SK-N-SH (cell line): ENCODE measurements at regions not wholly inside any gene's neighbourhood (a gene's known extent, or its start where the extent isn't known, plus 50 kb on each side); places are given as distances from the start of the nearest gene placed in this dataset.

Experiments
- CTCF ChIA-PET: fragments of 300-600, 350-600 bp; formaldehyde crosslinking; extraction: SDS; loops from one replicate; lab custom pipeline; 2021; lab: Yijun Ruan, JAX
- POLR2A ChIA-PET: fragments of 350-600 bp; sonication (Branson Sonifier 250); formaldehyde crosslinking; extraction: SDS; loops from one replicate; lab custom pipeline; 2020; ENCODE audit warnings: antibody characterized with exemption, inconsistent platforms; lab: Yijun Ruan, JAX
- DNase-seq: peaks from one replicate; pipeline ENCODE4 v3.0.0; 2012
- H2AFZ ChIP-seq: fragments of 200-600 bp; sonication (generic); 2 replicates; pipeline ENCODE4 v1.8.1; 2016; ENCODE audit warnings: antibody characterized with exemption, mild to moderate bottlenecking, low read depth
- H3F3A ChIP-seq: fragments of 200-600 bp; sonication (generic); replicated peaks from 2 replicates; pipeline ENCODE3; 2016; ENCODE audit warnings: antibody characterized with exemption, mild to moderate bottlenecking; ENCODE audit not compliant: insufficient read depth
- H3K27ac ChIP-seq, 2 experiments: fragments of 200-500 bp in 1 of 2; fragments of 200-600 bp in 1 of 2; sonication (Bioruptor generic) in 1 of 2; sonication (generic), shearing (Covaris generic) in 1 of 2; 2 replicates each; pipeline versions ENCODE4 v1.5.1 to v1.6.1; 2014 to 2016; ENCODE audit warnings: low read depth in 2 of 2, inconsistent platforms in 1 of 2, low read length in 1 of 2, mild to moderate bottlenecking in 1 of 2, mixed read lengths in 1 of 2
- H3K27me3 ChIP-seq: fragments of 200-600 bp; sonication (generic), shearing (Covaris generic); 2 replicates; pipeline ENCODE4 v1.6.1; 2016; ENCODE audit warnings: mixed run types; ENCODE audit not compliant: insufficient read depth
- H3K36me3 ChIP-seq, 2 experiments: fragments of 200-500 bp in 1 of 2; fragments of 200-600 bp in 1 of 2; sonication (Bioruptor generic) in 1 of 2; sonication (generic) in 1 of 2; replicated peaks in 1 of 2; 2 replicates each; pipeline versions ENCODE3 to v1.5.1; 2014 to 2016; ENCODE audit warnings: low read length in 1 of 2, mild to moderate bottlenecking in 1 of 2; ENCODE audit not compliant: insufficient read depth in 2 of 2, control insufficient read depth in 1 of 2
- H3K4me1 ChIP-seq, 2 experiments: fragments of 200-500 bp in 1 of 2; fragments of 200-600 bp in 1 of 2; sonication (Bioruptor generic) in 1 of 2; sonication (generic), shearing (Covaris generic) in 1 of 2; 2 replicates each; pipeline versions ENCODE4 v1.5.1 to v1.6.1; 2014 to 2016; ENCODE audit warnings: low read depth in 1 of 2, low read length in 1 of 2, mixed run types in 1 of 2; ENCODE audit not compliant: insufficient read depth in 2 of 2, control insufficient read depth in 1 of 2
- H3K4me2 ChIP-seq: fragments of 200-600 bp; sonication (generic), shearing (Covaris generic); 2 replicates; pipeline ENCODE4 v1.6.1; 2017; ENCODE audit warnings: mixed run types
- H3K4me3 ChIP-seq, 2 experiments: fragments of 200-500 bp in 1 of 2; fragments of 200-600 bp in 1 of 2; sonication (Bioruptor generic) in 1 of 2; sonication (generic), shearing (Covaris generic) in 1 of 2; 2 replicates each; pipeline versions ENCODE4 v1.5.1 to v1.8.1; 2014 to 2016; ENCODE audit warnings: low read depth in 2 of 2, inconsistent platforms in 1 of 2, low read length in 1 of 2, mild to moderate bottlenecking in 1 of 2, mixed read lengths in 1 of 2, moderate library complexity in 1 of 2
- H3K79me2 ChIP-seq: fragments of 200-600 bp; sonication (generic); 2 replicates; pipeline ENCODE4 v1.8.1; 2017; ENCODE audit warnings: mild to moderate bottlenecking; ENCODE audit not compliant: insufficient read depth
- H3K9ac ChIP-seq: fragments of 200-600 bp; sonication (generic); 2 replicates; pipeline ENCODE4 v1.6.1; 2017; ENCODE audit warnings: mixed run types
- H3K9me2 ChIP-seq: fragments of 200-600 bp; sonication (generic); 2 replicates; pipeline ENCODE4 v1.6.1; 2017; ENCODE audit warnings: mixed run types
- H3K9me3 ChIP-seq: fragments of 200-600 bp; sonication (generic); 2 replicates; pipeline ENCODE4 v1.6.1; 2017; ENCODE audit warnings: mixed run types, mild to moderate bottlenecking, moderate library complexity
- H4K20me1 ChIP-seq: fragments of 200-600 bp; sonication (generic); 2 replicates; pipeline ENCODE4 v1.6.1; 2017; ENCODE audit warnings: mild to moderate bottlenecking, mixed run types; ENCODE audit not compliant: insufficient read depth
- FOSL2 ChIP-seq: IDR thresholded peaks from 2 replicates; pipeline ENCODE4 v1.4.0; 2012; ENCODE audit warnings: low read depth, mild to moderate bottlenecking, moderate library complexity, borderline replicate concordance
- FOXJ3 ChIP-seq: sonication (generic); formaldehyde crosslinking; IDR thresholded peaks from 2 replicates; pipeline ENCODE4 v1.5.1; 2020; ENCODE audit warnings: mild to moderate bottlenecking, missing genetic modification reagents
- GABPA ChIP-seq: IDR thresholded peaks from 2 replicates; pipeline ENCODE4 v1.4.0; 2012; ENCODE audit warnings: low read depth, mild to moderate bottlenecking
- JUND ChIP-seq: IDR thresholded peaks from 2 replicates; pipeline ENCODE4 v1.4.0; 2012
- POLR2AphosphoS5 ChIP-seq: IDR thresholded peaks from 2 replicates; pipeline ENCODE4 v1.6.1; 2012; ENCODE audit warnings: low read depth, low read length
- REST ChIP-seq: IDR thresholded peaks from 2 replicates; pipeline ENCODE4 v1.6.1; 2012; ENCODE audit warnings: mild to moderate bottlenecking, low read depth, low read length, moderate library complexity
- TAF1 ChIP-seq: IDR thresholded peaks from 2 replicates; pipeline ENCODE4 v1.6.1; 2012; ENCODE audit warnings: low read depth, mild to moderate bottlenecking, low read length, moderate library complexity, borderline replicate concordance
- TEAD4 ChIP-seq: IDR thresholded peaks from 2 replicates; pipeline ENCODE4 v1.4.0; 2012; ENCODE audit warnings: mild to moderate bottlenecking, borderline replicate concordance; ENCODE audit not compliant: insufficient read depth
- USF1 ChIP-seq: IDR thresholded peaks from 2 replicates; pipeline ENCODE4 v1.4.0; 2012; ENCODE audit warnings: low read depth, borderline replicate concordance
- ZBTB33 ChIP-seq: IDR thresholded peaks from 2 replicates; pipeline ENCODE4 v1.4.0; 2012; ENCODE audit warnings: low read depth, borderline replicate concordance
- WGBS: methylation state at CpG from one replicate; pipeline ENCODE4 v1.1.6; 2017; ENCODE audit warnings: low lambda C conversion rate; 5-methylcytosine and 5-hydroxymethylcytosine counted together

- no peak for TF ChIP-seq USF1
- no peak for TF ChIP-seq TAF1
- no peak for TF ChIP-seq GABPA
- TF ChIP-seq, all 33 proteins: peak for 0
Measured at GRCh38 chr10:2282202-2282601, 544.9 kb upstream of the ADARB2 start (continued).

GRCh38 chr10:2280713-2281300 lies 543.5 kb upstream of the ADARB2 start:
- no peaks in the 10 kb centered on the region for H3K27me3 ChIP-seq

More at GRCh38 chr10:2280713-2281300, 543.5 kb upstream of the ADARB2 start:
- POLR2A ChIA-PET, result no interaction called here
- no peak overlapping the region for H3K27ac ChIP-seq
- no peak overlapping the region for H3K9ac ChIP-seq
- no peaks in the 10 kb centered on the region for H3K9me2 ChIP-seq
- 30% methylated on average over 5 of the region's 5 CpGs for WGBS
- H4K20me1 ChIP-seq, result no peaks in the 10 kb centered on the region
- no peaks in the 10 kb centered on the region for H3F3A ChIP-seq
- no peaks in the 10 kb centered on the region for H3K9me3 ChIP-seq
- no peak for DNase-seq
- no peak overlapping the region for H3K4me2 ChIP-seq
- no peaks in the 10 kb centered on the region for H3K36me3 ChIP-seq
- TF ChIP-seq REST (no peak), TEAD4 (no peak), POLR2AphosphoS5 (no peak), JUND (no peak), FOSL2 (no peak), ZBTB33 (no peak), FOXJ3 (CRISPR knock-in tag) (no peak)
- peaks cover 0 to 3% of the 10 kb centered on the region in 2 experiments; a peak in 1 of 4 replicates for H3K4me1 ChIP-seq
- CTCF ChIA-PET, result no interaction called here
- no peaks in the 10 kb centered on the region for H3K79me2 ChIP-seq
- no peak overlapping the region for H2AFZ ChIP-seq
- H3K4me3 ChIP-seq, result no peak overlapping the region
